OCI-LY7 (cell line): ENCODE measurements at regions not wholly inside any gene's neighbourhood (a gene's known extent, or its start where the extent isn't known, plus 50 kb on each side); places are given as distances from the start of the nearest gene placed in this dataset.

Experiments
- BruUV-seq: library from RNA; stranded (reverse); fragments of 400-500 nt; replicated peaks from 2 replicates; lab custom pipeline; 2021; lab: Mats Ljungman, UMichigan
- CTCF ChIA-PET: fragments of 300-600 bp; sonication (Branson Sonifier 250); formaldehyde crosslinking; loops from one replicate; lab custom pipeline; 2022; ENCODE audit warnings: antibody characterized with exemption; ENCODE audit not compliant: unreplicated experiment; lab: Charles Lee
- POLR2A ChIA-PET: fragments of 300-600 bp; sonication (Branson Sonifier 250); formaldehyde crosslinking; loops from one replicate; lab custom pipeline; 2022; ENCODE audit warnings: antibody characterized with exemption; lab: Charles Lee
- DNase-seq: peaks from one replicate; pipeline ENCODE4 v3.0.0-alpha.2; 2015; ENCODE audit warnings: low spot score
- H2AFZ ChIP-seq: fragments of 200-600 bp; sonication (generic), shearing (Covaris generic); 2 replicates; pipeline ENCODE4 v1.6.1; 2014; ENCODE audit warnings: mild to moderate bottlenecking, antibody characterized with exemption, low read length, moderate library complexity
- H3K27ac ChIP-seq: fragments of 200-600 bp; sonication (generic); 2 replicates; pipeline ENCODE4 v1.5.1; 2014; ENCODE audit warnings: mixed run types, low read depth, mild to moderate bottlenecking, moderate library complexity, low read length, inconsistent platforms; ENCODE audit not compliant: poor library complexity, severe bottlenecking
- H3K36me3 ChIP-seq: fragments of 200-600 bp; sonication (generic); 2 replicates; pipeline ENCODE4 v1.6.1; 2014; ENCODE audit warnings: mild to moderate bottlenecking, antibody characterized with exemption, low read length, moderate library complexity, mixed read lengths; ENCODE audit not compliant: insufficient read depth
- H3K4me1 ChIP-seq: fragments of 200-600 bp; sonication (generic); 2 replicates; pipeline ENCODE4 v1.5.1; 2014; ENCODE audit warnings: mild to moderate bottlenecking, low read length; ENCODE audit not compliant: insufficient read depth, poor library complexity, severe bottlenecking
- H3K4me2 ChIP-seq: fragments of 200-600 bp; sonication (generic); 2 replicates; pipeline ENCODE4 v1.6.1; 2014; ENCODE audit warnings: mild to moderate bottlenecking, low read length
- H3K4me3 ChIP-seq: fragments of 200-600 bp; sonication (generic); 2 replicates; pipeline ENCODE4 v1.5.1; 2014; ENCODE audit warnings: mild to moderate bottlenecking, low read depth, low read length; ENCODE audit not compliant: poor library complexity, severe bottlenecking
- H3K79me2 ChIP-seq: fragments of 200-600 bp; sonication (generic); 2 replicates; pipeline ENCODE4 v1.6.1; 2016; ENCODE audit warnings: low read depth, mild to moderate bottlenecking, low read length, moderate library complexity, mixed read lengths; ENCODE audit not compliant: insufficient read depth
- H3K9me2 ChIP-seq: fragments of 200-600 bp; sonication (generic); 2 replicates; pipeline ENCODE4 v1.6.1; 2016; ENCODE audit warnings: mild to moderate bottlenecking, low read length, mixed read lengths; ENCODE audit not compliant: insufficient read depth
- H3K9me3 ChIP-seq: fragments of 200-600 bp; sonication (generic); 2 replicates; pipeline ENCODE4 v1.6.1; 2014; ENCODE audit warnings: mild to moderate bottlenecking, mixed run types, low read length, mixed read lengths
- H4K20me1 ChIP-seq: fragments of 200-600 bp; sonication (generic); 2 replicates; pipeline ENCODE4 v1.6.1; 2014; ENCODE audit warnings: mild to moderate bottlenecking, antibody characterized with exemption, low read length, moderate library complexity, mixed read lengths; ENCODE audit not compliant: insufficient read depth
- EZH2phosphoT487 ChIP-seq: fragments of 200-600 bp; sonication (generic); IDR thresholded peaks from 2 replicates; pipeline ENCODE4 v1.6.1; 2018; ENCODE audit warnings: low read depth, borderline replicate concordance, mild to moderate bottlenecking, mixed run types, antibody characterized with exemption, low read length, moderate library complexity, mixed read lengths
- intact Hi-C: fragments of 100-400 bp; cut with micrococcal nuclease; formaldehyde crosslinking; loops from one replicate; pipeline ENCODE4 v1.10.0; 2022; ENCODE audit not compliant: unreplicated experiment
- TF ChIP-seq, protein P1 (sequence below): fragments of 200-600 bp; sonication (generic); conservative IDR thresholded peaks from 2 replicates; pipeline ENCODE4 v1.5.1; 2014; ENCODE audit warnings: mild to moderate bottlenecking, antibody characterized with exemption, low read length, moderate library complexity, mixed read lengths

DNA sequence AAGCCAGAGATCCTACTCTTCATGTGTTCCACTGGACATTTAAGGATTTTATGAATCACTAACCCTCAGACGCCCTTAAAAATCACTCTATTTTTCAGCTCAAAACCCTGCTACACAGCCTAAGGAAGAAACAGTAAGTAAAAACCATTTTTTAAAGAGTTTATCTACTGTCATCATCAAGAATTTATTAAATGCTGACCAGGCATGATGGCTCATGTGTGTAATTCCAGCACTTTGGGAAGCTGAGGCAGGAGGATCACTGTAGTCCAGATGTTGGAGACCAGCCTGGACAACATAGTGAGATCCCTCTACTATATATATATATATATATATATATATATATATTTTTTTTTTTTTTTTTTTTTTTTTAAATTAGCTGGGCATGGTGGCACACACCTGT is 124.2 kb upstream of the ID4 start:
- H3K9me2 ChIP-seq = no peaks in the 10 kb centered on the region
- CTCF ChIA-PET = no interaction called here
- no TSS peak for BruUV-seq
- H2AFZ ChIP-seq = no peak overlapping the region
- no peaks in the 10 kb centered on the region for H3K36me3 ChIP-seq
- no peaks in the 10 kb centered on the region for H4K20me1 ChIP-seq
- no peak overlapping the region for H3K4me2 ChIP-seq
- POLR2A ChIA-PET = no interaction called here
- TF ChIP-seq EZH2phosphoT487 = no peak
- TF ChIP-seq, protein P1, sequence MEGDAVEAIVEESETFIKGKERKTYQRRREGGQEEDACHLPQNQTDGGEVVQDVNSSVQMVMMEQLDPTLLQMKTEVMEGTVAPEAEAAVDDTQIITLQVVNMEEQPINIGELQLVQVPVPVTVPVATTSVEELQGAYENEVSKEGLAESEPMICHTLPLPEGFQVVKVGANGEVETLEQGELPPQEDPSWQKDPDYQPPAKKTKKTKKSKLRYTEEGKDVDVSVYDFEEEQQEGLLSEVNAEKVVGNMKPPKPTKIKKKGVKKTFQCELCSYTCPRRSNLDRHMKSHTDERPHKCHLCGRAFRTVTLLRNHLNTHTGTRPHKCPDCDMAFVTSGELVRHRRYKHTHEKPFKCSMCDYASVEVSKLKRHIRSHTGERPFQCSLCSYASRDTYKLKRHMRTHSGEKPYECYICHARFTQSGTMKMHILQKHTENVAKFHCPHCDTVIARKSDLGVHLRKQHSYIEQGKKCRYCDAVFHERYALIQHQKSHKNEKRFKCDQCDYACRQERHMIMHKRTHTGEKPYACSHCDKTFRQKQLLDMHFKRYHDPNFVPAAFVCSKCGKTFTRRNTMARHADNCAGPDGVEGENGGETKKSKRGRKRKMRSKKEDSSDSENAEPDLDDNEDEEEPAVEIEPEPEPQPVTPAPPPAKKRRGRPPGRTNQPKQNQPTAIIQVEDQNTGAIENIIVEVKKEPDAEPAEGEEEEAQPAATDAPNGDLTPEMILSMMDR = no peak
- no peak overlapping the region for H3K27ac ChIP-seq
- no peak for DNase-seq
- intact Hi-C loops = no loop called here
- no peaks in the 10 kb centered on the region for H3K4me1 ChIP-seq
- H3K9me3 ChIP-seq = no peaks in the 10 kb centered on the region
- no peak overlapping the region for H3K4me3 ChIP-seq
- no peaks in the 10 kb centered on the region for H3K79me2 ChIP-seq

DNA sequence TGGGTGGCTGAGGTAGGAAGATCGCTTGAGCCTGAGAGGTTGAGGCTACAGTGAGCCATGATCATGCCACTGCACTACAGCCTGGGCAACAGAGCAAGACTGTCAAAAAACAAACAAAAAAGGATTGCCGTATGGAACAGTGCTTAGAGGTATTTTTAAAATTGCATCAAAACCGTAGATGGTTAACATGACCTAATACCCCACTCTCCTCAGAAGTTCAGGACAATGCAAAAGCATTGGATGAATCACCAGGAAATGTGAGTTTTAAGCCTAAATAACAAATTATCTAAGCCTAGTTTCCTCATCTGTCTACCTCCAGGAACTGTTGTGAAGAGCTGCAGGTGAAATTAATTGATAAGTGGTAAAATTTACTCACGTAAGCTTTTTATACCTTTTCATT is 123.8 kb upstream of the ID4 start:
- no TSS peak for BruUV-seq
- no peaks in the 10 kb centered on the region for H3K4me1 ChIP-seq

DNA sequence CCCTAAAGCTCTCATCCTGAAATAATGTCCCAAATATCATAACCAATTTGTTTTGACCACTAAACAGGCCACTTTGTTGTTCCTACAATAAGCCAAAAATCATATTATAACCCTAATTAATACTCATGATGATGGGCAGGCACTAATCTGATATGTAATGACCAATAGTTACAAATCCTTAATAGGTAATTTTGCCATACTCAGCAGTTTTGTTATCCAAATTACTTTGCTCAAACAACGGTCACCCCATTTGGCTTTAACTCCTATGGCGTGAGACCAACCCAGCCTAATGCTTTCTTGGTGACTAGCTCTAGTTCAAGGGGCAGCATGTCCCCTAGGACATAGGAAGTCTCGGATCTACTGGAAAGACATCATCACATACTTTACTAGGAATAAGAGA is 123.2 kb upstream of the ID4 start:
- Histone ChIP-seq H3K9me2 (no peaks in the 10 kb centered on the region), H3K9me3 (no peaks in the 10 kb centered on the region), H4K20me1 (no peaks in the 10 kb centered on the region), H2AFZ (no peak overlapping the region), H3K4me2 (no peak overlapping the region), H3K27ac (no peak overlapping the region), H3K79me2 (no peaks in the 10 kb centered on the region), H3K4me1 (no peaks in the 10 kb centered on the region), H3K36me3 (no peaks in the 10 kb centered on the region), H3K4me3 (no peak overlapping the region)
- no peak for TF ChIP-seq EZH2phosphoT487
- TF ChIP-seq, protein P1 = no peak
- intact Hi-C loops = no loop called here
- CTCF ChIA-PET = no interaction called here
- POLR2A ChIA-PET = interaction anchor here (0.9 kb wide), 1 partner anchor 13 kb away, joined by 3 read pairs; no protein-coding TSS in a partner anchor
- no peak for DNase-seq
- BruUV-seq = no TSS peak

More for the DNA sequence above, 123.8 kb upstream of the ID4 start:
- no peak overlapping the region for H3K4me2 ChIP-seq
- intact Hi-C loops = no loop called here
- H3K9me3 ChIP-seq = no peaks in the 10 kb centered on the region
- no peak overlapping the region for H3K4me3 ChIP-seq
- CTCF ChIA-PET = no interaction called here
- DNase-seq = no peak
- no peaks in the 10 kb centered on the region for H3K79me2 ChIP-seq
- POLR2A ChIA-PET = no interaction called here
- no peak overlapping the region for H3K27ac ChIP-seq
- no peaks in the 10 kb centered on the region for H4K20me1 ChIP-seq
- no peaks in the 10 kb centered on the region for H3K36me3 ChIP-seq
- H3K9me2 ChIP-seq = no peaks in the 10 kb centered on the region
- TF ChIP-seq, protein P1 = no peak
- no peak for TF ChIP-seq EZH2phosphoT487
- no peak overlapping the region for H2AFZ ChIP-seq
